ENCODE measurements at regions not wholly inside any gene's neighbourhood (a gene's known extent, or its start where the extent isn't known, plus 50 kb on each side); places are given as distances from the start of the nearest gene placed in this dataset.
"Not testable (repeated sequence)": the region's sequence is repeated elsewhere in the genome, so short reads cannot be mapped to it uniquely, and the experiment has no call there.

DNA sequence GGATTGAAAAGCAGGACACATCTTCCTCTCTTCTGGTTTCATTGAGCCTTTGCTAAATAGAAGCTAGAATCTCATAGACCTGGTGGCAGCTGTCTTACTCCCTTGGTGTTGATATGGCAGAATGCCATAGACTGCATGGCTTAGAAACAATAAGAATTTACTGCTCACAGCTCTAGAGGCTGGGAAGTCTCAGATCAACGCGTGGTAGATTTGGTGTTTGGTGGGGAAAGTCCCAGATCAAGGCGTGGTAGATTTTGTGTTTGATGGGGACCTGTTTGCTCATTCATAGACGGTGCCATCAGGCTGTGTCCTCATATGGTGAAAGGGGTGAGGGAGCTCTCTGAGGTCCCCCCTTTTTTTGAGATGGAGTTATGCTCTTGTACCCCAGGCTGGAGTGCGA, 57.6 kb upstream of the PPP2R3B start:
- TF ChIP-seq, protein P1, sequence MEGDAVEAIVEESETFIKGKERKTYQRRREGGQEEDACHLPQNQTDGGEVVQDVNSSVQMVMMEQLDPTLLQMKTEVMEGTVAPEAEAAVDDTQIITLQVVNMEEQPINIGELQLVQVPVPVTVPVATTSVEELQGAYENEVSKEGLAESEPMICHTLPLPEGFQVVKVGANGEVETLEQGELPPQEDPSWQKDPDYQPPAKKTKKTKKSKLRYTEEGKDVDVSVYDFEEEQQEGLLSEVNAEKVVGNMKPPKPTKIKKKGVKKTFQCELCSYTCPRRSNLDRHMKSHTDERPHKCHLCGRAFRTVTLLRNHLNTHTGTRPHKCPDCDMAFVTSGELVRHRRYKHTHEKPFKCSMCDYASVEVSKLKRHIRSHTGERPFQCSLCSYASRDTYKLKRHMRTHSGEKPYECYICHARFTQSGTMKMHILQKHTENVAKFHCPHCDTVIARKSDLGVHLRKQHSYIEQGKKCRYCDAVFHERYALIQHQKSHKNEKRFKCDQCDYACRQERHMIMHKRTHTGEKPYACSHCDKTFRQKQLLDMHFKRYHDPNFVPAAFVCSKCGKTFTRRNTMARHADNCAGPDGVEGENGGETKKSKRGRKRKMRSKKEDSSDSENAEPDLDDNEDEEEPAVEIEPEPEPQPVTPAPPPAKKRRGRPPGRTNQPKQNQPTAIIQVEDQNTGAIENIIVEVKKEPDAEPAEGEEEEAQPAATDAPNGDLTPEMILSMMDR (IDR thresholded peaks at IDR 0.05): no peak
- no peaks in the 10 kb centered on the region for H3K36me3 ChIP-seq
- H3K4me1 ChIP-seq: no peaks in the 10 kb centered on the region
- no peaks in the 10 kb centered on the region for H3K9me3 ChIP-seq
- H3K27ac ChIP-seq: no peak overlapping the region
- H3K27me3 ChIP-seq: no peaks in the 10 kb centered on the region
- H3K4me3 ChIP-seq: no peak overlapping the region
- intact Hi-C loops (cut with DNase I): no loop called here
- no peak for DNase-seq (ENCODE audit: low spot score in 2 of 2)

DNA sequence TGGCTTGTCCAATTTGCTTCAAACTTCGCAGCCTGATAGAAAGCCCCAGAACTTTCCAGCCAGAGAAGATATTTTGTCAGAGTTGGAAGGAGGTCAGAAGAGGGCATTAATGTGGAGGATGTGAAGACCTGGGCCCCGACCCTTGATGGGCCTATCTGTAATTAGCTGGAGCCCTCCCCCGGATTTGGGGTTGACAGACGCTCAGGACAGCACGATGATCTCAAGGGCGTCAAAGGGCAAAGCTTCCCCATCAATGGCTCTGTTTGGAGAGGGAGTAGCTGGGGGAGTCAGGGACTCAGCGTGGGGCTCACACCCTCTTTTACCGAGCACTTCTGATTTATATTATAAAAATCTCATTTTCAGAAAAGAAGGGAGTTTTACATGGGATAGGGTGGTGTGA, 59.0 kb upstream of the PPP2R3B start:
- Histone ChIP-seq H3K4me1 (no peaks in the 10 kb centered on the region), H3K9me3 (no peaks in the 10 kb centered on the region), H3K27ac (no peak overlapping the region), H3K27me3 (no peaks in the 10 kb centered on the region), H3K4me3 (no peak overlapping the region), H3K36me3 (no peaks in the 10 kb centered on the region)
- intact Hi-C loops (cut with DNase I): no loop called here
- TF ChIP-seq, protein P1 (IDR thresholded peaks at IDR 0.05): no peak
- DNase-seq (ENCODE audit: low spot score in 2 of 2): no peak

DNA sequence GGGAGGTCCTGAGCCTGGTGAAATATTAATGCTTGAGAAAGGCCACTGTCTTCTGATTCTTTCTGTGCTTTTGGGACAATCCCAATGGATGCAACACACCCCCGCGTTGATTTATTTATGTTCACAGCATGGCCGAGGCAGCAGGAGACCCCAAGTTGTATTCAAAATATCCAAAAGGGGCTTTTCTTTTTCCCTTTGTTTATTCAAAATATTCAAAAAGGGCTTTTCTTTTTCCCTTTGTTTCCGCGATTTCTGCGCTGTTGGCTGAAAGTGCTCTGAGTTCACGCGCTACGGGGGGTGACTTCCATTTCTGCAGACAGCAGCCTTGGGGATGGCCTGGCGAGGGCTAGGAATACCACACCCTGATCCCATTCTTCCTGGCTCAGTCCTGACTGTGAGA, 59.5 kb upstream of the PPP2R3B start:
- H3K27me3 ChIP-seq: no peaks in the 10 kb centered on the region
- no peak overlapping the region for H3K27ac ChIP-seq
- no peaks in the 10 kb centered on the region for H3K9me3 ChIP-seq
- H3K4me3 ChIP-seq: no peak overlapping the region
- H3K4me1 ChIP-seq: no peaks in the 10 kb centered on the region
- no peaks in the 10 kb centered on the region for H3K36me3 ChIP-seq
- no peak for DNase-seq (ENCODE audit: low spot score in 2 of 2)
- TF ChIP-seq, protein P1 (IDR thresholded peaks at IDR 0.05): no peak
- intact Hi-C loops (cut with DNase I): no loop called here

DNA sequence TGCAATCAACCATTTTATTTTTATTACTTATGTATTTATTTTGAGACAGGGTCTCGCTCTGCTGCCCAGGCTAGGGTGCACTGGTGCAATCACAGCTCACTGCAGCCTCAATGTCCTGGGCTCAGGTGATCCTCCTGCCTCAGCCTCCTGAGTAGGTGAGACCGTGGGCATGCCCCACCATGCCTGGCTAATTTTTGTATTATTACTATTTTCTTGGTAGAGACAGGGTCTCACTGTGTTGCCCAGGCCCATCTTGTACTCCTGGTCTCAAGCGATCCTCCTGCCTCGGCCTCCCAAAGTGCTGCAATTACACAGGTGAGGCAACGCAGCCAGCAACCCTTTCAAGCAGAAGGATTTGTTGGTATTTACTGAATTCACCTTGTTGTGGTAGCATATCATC, 60.3 kb upstream of the PPP2R3B start:
- no peak overlapping the region for H3K27ac ChIP-seq
- intact Hi-C loops (cut with DNase I): no loop called here
- H3K4me1 ChIP-seq: no peaks in the 10 kb centered on the region
- no peaks in the 10 kb centered on the region for H3K36me3 ChIP-seq
- H3K27me3 ChIP-seq: no peaks in the 10 kb centered on the region
- H3K4me3 ChIP-seq: no peak overlapping the region
- no peaks in the 10 kb centered on the region for H3K9me3 ChIP-seq
- TF ChIP-seq, protein P1 (IDR thresholded peaks at IDR 0.05): no peak
- DNase-seq (ENCODE audit: low spot score in 2 of 2): no peak

DNA sequence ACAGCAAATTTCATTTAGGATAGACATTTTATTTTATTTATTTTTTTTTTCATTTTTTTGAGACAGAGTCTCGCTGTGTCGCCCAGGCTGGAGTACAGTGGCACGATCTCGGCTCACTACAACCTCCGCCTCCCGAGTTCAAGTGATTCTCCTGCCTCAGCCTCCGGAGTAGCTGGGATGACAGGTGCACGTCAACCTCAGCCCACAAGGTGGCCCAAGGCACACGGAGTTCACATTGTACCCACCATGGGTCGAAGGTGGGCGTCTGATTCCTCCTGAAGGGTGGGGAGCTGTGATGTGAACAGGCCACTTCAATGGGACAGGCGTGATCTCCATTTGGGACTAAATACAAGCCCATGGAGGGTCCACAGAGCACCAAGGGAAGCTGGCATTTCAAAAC, 65.0 kb upstream of the PPP2R3B start:
- H3K4me3 ChIP-seq; intact Hi-C loops (cut with DNase I); H3K27ac ChIP-seq; H3K36me3 ChIP-seq; H3K4me1 ChIP-seq; H3K27me3 ChIP-seq; DNase-seq (ENCODE audit: low spot score in 2 of 2); H3K9me3 ChIP-seq: not testable (repeated sequence)

DNA sequence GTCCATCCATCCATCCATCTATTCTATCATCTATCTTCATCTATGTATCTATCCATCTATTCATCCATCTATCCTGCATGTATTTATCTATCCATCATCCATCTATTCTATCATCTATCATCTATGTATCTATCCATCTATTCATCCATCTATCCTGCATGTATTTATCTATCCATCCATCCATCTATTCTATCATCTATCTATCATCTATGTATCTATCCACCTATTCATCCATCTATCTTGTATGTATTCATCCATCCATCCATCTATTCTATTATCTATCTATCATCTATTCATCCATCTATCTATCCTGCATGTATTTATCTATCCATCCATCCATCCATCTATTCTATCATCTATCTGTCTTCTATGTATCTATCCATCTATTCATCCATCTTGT, 65.9 kb upstream of the PPP2R3B start:
- Histone ChIP-seq H3K9me3 (no peaks in the 10 kb centered on the region), H3K27ac (no peak overlapping the region), H3K4me3 (no peak overlapping the region), H3K36me3 (no peaks in the 10 kb centered on the region), H3K27me3 (no peaks in the 10 kb centered on the region), H3K4me1 (no peaks in the 10 kb centered on the region)
- DNase-seq (ENCODE audit: low spot score in 2 of 2): no peak
- TF ChIP-seq, protein P1 (IDR thresholded peaks at IDR 0.05): no peak
- intact Hi-C loops (cut with DNase I): no loop called here

DNA sequence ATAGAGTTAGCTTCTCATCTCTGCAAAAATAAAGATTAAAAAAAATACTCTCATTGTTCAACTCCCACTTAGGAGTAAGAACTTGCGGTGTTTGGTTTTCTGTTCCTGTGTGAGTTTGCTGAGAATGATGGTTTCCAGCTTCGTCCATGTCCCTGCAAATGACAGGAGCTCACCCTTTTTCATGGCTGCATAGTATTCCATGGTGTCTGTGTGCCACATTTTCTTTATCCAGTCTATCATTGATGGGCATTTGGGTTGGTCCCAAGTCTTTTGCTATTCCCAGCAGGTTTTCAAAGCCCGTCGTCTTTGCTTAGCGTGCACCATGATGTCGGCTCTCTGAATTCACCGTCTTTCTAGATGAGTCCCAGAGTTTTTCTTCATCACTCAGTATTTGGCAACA, 67.8 kb upstream of the PPP2R3B start:
- H3K4me1 ChIP-seq; H3K27me3 ChIP-seq; intact Hi-C loops (cut with DNase I); H3K27ac ChIP-seq; H3K9me3 ChIP-seq; H3K36me3 ChIP-seq; DNase-seq (ENCODE audit: low spot score in 2 of 2); H3K4me3 ChIP-seq: not testable (repeated sequence)
